AML-193 (cell line): ENCODE measurements at regions not wholly inside any gene's neighbourhood (a gene's known extent, or its start where the extent isn't known, plus 50 kb on each side); places are given as distances from the start of the nearest gene placed in this dataset.
"Not testable (repeated sequence)": the region's sequence is repeated elsewhere in the genome, so short reads cannot be mapped to it uniquely, and the experiment has no call there.

Experiments
- DNase-seq, 2 experiments: peaks; one replicate each; lab custom pipeline; 2025; lab: John Stamatoyannopoulos, UW

DNA sequence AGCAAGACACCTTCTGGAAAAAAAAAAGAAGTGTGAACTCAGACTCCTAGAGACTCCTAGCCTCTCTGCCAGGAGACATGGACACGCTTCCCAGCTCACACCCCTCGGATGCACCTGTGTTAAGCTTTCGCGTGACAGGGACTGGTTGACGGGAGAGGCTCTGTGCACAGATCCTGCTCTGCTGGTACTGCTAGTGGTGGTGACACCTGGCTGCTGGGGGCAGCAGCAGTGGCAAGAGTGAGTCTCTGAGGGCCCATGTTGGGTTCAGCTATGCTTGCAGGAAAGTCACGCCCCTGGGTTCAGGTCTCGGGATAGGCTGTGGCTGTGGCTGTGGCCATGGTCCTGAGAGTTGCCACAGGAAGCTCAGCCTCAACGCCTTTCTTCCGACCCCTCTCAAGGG is 81.1 kb downstream of the XRCC2 start:
- DNase-seq, result no peak

DNA sequence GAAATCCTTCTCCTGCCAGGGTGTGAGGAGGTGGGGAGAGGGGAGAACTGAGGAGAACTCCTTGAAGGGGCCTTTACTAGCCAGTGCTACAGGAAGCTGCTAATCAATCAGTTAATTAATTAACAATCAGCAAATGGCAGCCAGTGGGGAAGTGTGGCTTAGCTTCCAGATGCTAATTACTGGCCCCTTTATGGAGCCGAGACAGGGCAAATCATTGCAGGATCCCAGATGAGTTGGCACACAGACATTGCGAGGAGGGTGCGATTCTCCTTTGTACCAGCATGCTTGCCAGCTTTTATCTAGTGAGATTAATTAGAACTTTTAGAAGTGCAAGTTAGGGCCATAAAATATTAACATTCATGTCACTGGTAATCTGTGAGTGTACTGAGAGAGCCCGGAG is 84.0 kb downstream of the XRCC2 start:
- no peak for DNase-seq

DNA sequence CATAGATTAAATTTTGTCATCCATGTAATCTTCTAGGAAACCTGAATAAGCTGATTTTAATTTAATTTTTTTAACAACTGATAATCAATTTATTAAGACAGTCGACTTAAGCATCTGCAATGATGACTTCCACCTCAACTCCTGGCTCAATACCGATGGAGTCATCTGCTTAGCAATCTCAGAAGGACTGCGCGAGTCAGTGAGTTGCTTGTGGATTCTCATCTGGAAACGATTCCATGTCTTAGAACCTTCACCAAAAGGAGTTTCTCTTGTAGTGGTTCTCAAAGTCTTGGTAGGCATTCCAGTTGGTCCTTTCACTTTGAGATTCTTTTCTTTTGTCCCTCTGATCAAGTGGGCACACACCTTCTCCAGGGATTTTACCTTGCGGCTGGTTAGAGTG is 85.5 kb downstream of the XRCC2 start:
- DNase-seq, result no peak

DNA sequence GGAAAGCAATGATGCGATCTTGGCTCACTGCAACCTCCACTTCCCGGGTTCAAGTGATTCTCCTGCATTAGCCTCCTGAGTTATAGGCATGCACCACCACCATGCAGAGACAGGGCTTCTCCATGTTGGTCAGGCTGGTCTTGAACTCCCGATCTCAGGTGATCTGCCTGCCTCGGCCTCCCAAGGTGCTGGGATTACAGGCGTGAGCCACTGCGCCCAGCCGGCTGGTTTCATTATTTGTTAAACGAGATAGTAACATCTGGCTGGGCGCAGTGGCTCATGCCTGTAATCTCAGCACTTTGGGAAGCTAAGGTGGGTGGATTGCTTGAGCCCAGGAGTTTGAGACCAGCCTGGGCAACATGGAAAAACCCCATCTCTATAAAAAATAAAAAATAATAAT is 86.1 kb downstream of the XRCC2 start:
- DNase-seq, result not testable (repeated sequence)

DNA sequence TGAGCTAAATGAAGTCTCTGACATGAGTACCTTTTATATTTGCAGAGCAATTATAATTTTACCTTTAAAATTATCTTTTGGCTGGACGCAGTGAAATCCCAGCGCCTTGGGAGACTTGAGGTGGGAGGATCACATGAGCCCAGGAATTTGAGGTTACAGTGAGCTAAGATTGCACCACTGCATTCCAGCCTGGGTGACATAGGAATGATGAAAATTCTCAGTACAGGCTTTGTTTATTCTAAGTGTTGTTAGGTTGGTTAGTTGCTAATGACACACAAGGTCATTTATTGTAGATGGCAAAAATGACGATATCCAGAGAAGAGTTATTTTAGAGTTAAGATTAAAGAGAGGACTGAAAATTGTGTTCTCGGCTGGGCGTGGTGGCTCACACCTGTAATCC is 87.6 kb downstream of the XRCC2 start:
- no peak for DNase-seq

DNA sequence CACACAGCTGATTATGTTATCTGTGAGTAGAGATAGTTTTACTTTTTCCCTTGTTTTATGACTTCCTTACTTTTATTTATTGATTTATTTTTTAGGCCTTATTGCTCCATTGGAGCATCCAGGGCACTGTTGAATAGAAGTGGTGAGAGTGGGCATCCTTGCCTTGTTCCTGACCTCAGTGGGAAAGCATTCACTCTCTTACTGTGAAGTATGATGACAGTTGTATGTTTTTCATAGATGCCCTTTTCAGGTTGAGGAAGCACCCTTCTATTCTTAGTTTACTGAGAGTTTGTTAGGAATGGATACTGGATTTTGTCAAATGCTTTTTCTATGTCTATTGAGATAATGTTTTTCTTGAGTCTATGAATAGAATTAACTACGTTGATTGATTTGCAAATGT is 88.6 kb downstream of the XRCC2 start:
- no peak for DNase-seq

DNA sequence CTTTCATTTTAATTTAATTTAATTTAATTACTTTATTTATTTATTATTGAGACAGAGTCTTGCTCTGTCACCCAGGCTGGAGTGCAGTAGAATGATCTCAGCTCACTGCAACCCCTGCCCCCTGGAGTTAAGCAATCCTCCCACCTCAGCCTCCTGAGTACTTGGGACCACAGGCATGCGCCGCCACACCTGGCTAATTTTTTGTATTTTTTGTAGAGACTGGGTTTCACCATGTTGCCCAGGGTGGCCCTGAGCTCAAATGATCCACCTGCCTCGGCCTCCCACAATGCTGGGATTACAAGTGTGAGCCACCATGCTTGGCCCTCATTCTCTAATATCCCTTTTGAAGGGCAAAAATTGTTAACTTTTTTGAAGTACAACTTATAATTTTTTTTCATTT is 92.9 kb downstream of the XRCC2 start:
- no peak for DNase-seq

DNA sequence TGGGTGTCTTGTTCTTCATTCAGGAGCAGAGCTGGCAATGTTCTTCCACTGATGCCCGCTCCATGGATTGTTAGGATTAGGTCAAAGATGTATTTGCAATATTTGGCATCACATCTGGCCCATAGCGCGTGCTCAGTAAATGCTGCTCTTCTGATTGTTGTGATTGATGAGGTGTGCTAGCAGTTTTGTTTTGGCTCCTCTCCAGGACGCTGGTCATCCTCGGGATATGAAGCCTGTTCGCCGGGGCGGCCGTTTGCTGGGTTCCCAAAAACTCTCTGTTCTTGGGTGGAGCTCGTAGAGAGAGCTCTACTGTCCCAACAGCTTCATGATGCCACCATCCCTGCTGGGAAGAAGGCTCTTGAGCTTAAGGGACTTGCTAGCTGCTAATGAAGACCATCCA is 96.9 kb downstream of the XRCC2 start:
- no peak for DNase-seq

DNA sequence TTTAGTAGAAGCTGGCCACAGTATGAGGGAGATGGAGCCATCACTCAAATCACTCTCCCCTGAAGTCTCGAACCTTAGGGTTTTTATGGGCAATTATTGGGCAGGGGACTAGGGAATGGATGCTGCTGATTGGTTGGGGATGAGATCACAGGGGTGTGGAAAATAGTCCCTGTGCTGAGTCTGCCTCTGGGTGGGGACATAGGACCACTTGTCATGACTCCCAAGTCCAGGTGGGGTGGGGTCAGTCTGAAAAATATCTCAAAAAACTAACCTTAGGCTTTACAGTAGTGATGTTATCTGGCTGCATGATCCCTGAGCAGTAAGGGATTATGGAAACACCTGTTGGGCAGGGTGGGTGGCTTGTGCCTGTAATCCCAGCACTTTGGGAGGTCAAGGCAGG is 98.6 kb downstream of the XRCC2 start:
- no peak for DNase-seq

DNA sequence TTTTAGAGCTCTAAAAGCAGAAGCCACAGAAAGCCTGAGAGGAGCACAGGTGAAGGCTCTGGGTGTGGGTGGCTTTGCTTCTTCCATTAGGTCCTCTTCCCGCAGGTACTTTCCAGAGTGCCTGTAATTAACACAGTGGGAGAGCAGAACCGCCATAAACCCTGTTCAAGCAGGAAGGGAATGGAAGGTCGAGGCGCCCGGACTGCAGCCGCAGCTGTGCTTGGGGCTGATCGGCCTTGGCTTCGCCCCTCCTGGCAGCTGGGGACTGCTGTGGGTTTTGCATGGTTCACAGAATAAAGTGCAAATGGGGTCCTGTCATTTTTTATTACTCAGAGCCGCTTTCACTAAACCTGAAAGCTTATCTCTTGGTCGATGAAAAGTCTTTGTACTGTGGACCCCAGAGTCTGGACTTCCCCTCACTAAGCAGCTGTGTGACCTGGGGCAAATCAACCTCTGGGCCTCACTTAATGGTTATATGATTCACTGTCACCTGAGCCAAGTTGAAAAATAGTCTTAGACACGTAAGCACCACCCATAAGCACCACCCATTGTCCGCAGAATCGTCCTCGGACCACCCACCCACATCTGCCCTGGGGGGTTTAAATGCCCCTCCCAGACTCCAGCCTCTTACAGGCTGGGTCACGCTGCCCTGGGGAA is 100.9 kb downstream of the XRCC2 start:
- no peak for DNase-seq

DNA sequence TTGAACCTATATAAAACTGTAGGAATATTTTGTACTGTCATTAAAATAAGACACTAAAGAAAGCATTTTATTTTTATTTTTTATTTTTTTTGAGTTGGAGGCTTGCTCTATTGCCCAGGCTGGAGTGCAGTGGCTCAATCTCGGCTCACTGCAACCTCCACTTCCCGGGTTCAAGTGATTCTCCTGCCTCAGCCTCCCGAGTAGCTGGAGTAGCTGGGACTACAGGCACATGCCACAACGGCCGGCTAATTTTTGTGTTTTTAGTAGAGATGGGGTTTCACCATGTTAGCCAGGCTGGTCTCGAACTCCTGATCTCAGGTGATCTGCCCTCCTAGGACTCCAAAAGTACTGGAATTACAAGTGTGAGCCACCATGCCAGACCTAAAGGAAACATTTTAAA is 102.8 kb downstream of the XRCC2 start:
- DNase-seq, result not testable (repeated sequence)

DNA sequence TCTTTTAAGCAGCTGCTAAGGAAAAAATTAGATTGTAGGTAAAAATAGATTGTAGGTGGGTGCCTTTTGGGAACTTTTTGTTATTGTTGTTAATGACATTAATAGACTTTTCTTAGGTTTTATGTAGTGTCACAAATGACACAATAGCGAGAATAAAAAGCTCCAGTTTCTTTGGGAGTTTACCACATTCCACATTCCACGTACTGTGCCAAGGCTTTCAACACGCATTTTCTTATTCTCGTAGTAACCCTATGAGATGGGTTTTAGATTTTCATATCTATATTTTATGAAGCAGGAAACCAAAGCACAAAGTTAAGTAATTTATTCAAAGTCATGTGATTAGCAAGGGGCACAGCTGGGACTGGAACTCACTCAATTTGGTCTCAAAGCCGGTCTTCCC is 103.8 kb downstream of the XRCC2 start:
- DNase-seq, result no peak

DNA sequence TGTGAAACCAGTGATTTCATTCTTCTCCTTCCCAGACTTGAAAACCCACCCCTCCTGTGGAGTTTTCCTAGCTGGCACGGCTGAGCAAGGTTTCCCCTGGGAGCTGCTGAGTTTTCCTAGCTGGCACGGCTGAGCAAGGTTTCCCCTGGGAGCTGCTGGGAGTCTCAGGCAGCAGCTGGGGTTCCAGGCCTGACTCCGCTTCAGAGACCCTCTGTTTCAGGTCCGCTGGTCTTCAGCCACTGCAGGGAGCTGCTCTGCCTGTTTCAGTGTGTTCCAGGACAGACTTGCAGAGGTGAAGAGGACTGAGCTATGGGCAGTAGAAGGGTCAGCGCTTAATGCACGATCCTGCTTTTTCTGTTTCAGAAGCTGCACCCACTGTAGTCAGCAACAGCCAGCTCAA is 104.9 kb downstream of the XRCC2 start:
- DNase-seq, result no peak

DNA sequence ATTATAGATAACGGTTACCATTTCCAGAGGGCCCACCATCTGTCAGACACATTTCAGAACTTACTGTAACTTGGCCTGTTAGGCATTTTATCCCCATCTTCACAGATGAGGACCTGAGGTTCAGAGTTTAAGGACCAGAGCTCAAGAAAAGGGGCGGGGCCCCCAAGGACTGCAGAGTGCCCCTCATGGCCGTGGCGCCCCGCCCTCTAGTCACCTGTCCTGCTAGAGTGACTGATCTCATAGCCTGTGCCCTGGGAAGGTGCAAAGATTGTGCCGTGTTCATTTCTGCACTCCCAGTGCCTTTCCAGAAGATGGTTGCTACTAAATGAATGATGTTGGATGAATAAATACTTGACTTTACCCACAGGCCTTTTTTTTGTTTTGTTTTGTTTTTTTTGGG is 107.0 kb downstream of the XRCC2 start:
- DNase-seq, result no peak

DNA sequence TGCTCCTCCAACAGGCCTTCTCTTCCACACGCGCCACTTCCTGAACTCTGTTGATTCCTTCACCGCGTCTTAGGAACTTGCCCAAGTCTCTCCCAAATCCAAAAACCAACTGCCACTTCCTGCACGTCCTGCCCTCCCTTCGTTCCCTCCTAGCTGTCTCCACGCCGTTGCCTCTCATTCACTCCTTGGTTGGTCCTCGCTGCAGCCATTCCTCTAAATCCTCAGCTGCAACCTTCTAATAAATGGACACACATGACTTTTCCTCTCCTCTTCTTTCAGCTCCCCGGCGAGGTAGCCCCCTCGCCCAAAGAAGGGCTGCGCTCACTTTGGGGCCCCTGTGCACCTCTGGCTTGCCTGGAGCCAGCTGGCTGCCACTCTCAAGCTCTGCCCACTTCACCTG is 110.2 kb downstream of the XRCC2 start:
- DNase-seq, result no peak

DNA sequence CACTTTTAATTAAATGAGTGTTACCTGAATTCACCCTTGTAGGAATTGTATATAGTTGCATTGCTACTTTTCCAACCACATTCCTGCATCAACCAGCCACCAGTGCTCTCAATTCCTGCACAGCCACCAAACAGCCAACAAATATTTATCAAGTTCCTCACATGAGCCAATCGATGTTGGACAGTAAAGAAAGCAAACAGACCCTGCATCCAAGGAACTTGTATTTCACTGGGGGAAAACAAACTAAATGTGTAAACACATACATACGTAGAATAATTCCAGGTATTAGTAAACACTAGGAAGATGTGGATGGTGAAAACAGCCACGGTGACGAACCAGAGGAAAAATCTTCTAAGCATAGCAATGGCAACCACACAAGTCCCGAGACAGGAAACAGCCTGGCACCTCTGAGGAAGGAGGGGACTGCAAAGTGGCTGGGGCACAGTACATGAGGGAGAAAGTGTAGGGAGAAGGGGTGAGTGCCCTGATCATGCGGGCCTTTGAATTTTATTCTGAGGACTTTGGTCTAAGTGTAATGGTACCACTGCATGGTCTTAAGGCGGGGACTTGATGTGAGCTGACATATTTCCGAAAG is 111.2 kb downstream of the XRCC2 start:
- DNase-seq, result no peak

DNA sequence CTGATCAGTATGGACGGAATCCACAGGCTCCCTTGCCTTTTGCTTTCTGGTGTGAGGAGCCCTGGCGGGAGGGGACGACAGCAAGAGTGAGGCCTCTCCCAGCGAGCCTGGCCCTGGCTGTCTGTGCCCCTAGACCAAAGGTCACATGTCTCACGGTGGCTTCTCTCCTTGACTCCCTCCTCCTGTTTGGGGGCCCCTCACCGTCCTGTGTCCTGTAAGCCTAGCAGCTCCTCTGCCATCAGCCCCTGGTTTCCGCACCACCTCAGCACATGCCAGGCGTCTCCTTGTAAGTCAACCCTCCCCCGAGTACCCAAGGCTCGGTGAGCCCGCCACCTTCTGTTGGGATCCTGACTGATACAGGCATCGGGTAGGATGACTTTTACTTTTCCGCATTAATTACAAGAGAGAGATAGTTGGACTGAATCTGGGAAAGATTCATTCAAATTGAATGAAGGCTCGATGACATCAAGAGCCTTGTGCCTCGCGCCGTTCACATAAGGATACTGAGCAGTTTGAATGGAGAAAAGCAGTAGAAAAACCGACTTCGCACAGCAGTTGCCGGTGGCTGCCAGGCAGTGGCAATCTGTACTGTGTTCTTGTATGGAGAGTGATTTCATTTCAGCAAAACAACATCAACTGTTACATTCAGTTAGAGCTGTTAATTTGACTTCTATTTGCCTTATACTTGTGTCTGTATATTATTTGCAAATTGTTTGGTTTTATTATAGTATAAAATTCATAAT is 119.8 kb downstream of the XRCC2 start:
- DNase-seq, result no peak

DNA sequence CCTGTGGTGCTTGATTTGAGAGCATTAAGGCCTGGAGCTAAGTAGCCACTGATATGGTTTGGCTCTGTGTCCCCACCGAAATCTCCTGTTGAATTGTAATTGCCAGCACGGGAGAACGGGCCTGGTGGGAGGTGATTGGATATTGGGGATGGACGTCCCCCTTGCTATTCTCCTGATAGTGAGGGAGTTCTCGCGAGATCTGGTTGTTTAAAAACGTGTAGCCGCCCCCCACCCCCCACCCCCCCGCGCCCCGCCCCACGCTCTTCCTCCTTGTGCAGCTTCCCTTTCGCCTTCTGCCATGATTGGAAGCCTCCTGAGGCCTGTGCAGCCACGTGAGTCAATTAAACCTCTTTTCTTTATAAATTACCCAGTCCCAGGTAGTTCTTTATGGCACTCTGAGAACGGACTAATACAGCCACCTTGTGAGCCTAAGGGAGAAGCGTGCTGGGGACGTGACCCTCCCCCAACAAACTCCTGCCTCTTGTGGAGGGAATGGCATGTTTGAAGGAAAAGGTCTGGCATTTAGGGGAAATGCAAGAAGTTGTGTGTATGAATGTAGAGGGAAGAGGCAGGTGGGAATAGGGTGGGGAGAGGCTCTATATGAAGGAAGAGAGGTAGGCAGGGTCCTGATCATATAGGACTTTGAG is 118.0 kb upstream of the KMT2C start:
- DNase-seq, result no peak

DNA sequence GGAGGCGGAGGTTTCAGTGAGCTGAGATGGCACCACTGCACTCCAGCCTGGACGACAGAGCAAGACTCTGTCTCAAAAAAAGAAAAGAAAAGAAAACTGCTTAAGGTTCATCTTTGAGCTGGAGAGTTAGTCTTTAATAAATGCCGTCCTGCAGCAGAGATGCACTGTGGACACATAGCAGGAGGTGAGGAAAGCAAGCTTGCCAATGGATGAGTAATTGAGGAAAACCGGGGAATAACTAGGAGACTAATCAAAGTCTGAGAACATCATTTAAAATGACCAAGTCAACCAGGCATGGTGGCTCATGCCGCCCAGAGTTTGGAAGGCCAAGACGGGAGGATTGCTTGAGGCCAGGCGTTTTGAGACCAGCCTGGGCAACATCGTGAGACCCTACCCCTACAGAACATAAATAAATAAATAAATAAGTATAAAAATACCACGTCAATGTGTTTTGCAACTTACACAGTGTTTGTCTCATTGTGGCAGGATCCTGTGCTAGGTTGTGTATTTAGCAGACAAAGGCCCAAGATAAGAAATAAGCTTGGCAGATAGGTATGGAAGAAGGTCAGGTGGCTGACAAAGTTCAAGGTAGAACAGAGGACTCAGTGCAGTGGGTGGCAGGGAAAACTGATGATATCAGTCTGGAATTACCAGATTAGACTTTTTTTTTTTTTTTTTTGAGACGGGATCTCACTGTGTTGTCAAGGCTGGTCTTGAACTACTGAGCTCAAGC is 115.7 kb upstream of the KMT2C start:
- DNase-seq, result no peak

DNA sequence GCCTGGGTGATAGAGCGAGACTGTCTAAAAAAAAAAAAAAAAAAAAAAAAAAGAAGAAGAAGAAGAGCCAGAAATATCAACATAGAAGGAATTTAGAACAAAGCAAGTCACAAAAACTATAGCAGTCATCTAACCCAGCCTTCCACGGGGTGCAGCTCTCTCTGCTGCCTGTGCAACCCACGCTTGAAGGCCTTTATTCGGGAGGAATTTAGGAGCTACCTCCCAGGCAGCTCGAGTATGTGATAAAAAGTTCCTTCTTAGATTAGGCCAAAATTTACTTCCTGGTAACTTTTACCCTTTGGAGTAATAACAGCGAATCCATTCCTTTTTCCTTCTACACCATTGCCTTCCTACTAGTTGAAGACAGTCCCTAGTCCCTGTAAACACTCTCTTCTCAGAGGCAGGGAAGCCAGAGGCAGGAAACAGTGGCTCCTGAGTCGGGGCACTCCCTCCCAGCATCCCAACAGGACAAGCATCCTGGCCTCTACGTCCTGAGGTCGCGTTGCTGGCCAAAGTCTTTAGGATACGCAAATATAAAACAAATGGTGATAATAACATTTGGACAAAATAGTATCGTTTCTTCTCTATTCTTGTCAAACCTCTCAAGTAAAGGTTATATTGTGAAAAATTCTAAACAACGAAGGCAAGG is 109.3 kb upstream of the KMT2C start:
- no peak for DNase-seq

DNA sequence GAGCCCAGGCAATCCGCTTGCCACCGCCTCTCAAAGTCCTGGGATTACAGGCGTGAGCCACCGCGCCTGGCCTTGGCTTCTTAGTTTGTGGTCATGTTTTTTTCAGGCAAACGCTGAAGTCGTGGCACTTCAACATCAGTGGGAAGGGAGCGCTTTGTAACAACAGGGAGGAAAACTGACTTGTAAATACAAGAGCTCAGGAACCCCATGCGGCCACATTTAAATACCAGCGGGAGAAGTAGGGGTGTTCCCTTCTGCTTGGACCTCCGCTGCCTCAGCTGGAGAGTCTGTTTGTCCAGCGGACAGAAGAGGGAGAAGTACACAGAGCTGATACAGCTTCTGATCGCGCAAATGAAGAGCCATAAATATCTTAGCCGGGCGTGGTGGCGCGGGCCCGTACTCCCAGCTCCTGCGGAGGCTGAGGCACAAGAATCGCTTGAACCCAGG is 108.7 kb upstream of the KMT2C start:
- DNase-seq, result no peak

DNA sequence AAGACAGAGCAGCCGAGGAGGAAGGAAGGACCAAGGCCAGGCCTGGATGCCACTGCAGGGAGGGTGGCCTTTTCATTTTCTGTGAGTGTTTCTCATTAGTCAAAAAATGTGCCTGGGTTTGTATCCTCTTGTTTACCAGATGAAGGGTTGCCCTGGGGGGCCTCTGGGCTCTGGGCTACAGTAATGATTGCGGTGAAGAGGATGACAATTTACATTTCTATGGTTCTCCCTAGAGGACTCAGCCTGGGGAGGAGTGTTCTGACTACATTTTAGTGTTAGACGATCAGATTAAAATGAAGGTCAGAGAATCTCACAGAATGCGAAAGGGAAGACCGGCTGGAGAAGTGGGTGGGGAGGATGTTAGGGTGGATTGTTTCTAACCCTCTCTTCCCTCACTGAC is 108.0 kb upstream of the KMT2C start:
- no peak for DNase-seq
